ENCODE measurements at regions not wholly inside any gene's neighbourhood (a gene's known extent, or its start where the extent isn't known, plus 50 kb on each side); places are given as distances from the start of the nearest gene placed in this dataset.

DNA sequence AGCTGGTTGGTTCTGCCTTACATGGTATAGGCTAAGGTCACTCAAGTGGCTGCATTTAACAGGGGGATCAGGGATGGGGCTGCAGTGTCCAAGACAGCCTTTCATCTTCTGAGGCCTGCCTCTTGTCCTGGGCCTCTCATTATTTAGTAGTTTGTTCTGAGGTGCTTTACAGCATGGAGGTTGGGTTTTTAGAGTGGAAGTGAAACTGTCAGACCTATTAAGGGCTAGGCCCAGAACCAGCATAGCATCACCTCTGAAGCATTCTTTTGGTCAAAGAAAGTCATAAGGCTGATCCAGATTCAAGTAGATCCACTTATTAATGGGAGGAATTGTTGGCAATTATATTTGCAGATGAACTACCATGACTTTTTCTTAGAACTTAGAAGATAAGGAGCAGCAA is 146.0 kb upstream of the NMUR2 start:
- TF ChIP-seq ISL1 (CRISPR knock-in tag; IDR thresholded peaks at IDR 0.05) = no peak
- TF ChIP-seq BACH2 (CRISPR knock-in tag; IDR thresholded peaks at IDR 0.05; ENCODE audit: borderline replicate concordance) = no peak
- no peak for TF ChIP-seq RARB (CRISPR knock-in tag; IDR thresholded peaks at IDR 0.05)
- TF ChIP-seq, protein P1, sequence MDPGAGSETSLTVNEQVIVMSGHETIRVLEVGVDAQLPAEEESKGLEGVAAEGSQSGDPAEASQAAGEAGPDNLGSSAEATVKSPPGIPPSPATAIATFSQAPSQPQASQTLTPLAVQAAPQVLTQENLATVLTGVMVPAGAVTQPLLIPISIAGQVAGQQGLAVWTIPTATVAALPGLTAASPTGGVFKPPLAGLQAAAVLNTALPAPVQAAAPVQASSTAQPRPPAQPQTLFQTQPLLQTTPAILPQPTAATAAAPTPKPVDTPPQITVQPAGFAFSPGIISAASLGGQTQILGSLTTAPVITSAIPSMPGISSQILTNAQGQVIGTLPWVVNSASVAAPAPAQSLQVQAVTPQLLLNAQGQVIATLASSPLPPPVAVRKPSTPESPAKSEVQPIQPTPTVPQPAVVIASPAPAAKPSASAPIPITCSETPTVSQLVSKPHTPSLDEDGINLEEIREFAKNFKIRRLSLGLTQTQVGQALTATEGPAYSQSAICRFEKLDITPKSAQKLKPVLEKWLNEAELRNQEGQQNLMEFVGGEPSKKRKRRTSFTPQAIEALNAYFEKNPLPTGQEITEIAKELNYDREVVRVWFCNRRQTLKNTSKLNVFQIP (CRISPR knock-in tag; IDR thresholded peaks at IDR 0.05; ENCODE audit: borderline replicate concordance, low read depth) = no peak
- TF ChIP-seq ZNF565 (CRISPR knock-in tag; conservative IDR thresholded peaks at IDR 0.05; ENCODE audit: low read depth) = no peak
- TF ChIP-seq OSR1 (CRISPR knock-in tag; IDR thresholded peaks at IDR 0.05) = no peak
- no peak for TF ChIP-seq CSDC2 (CRISPR knock-in tag; IDR thresholded peaks at IDR 0.05)
- TF ChIP-seq SNAI2 (CRISPR knock-in tag; IDR thresholded peaks at IDR 0.05) = no peak
- no peak for TF ChIP-seq ZNF70 (CRISPR knock-in tag; IDR thresholded peaks at IDR 0.05)
- TF ChIP-seq ZNF8 (CRISPR knock-in tag; IDR thresholded peaks at IDR 0.05) = no peak
- no peak for TF ChIP-seq PPARA (CRISPR knock-in tag; IDR thresholded peaks at IDR 0.05; ENCODE audit: borderline replicate concordance)
- TF ChIP-seq, protein P2, sequence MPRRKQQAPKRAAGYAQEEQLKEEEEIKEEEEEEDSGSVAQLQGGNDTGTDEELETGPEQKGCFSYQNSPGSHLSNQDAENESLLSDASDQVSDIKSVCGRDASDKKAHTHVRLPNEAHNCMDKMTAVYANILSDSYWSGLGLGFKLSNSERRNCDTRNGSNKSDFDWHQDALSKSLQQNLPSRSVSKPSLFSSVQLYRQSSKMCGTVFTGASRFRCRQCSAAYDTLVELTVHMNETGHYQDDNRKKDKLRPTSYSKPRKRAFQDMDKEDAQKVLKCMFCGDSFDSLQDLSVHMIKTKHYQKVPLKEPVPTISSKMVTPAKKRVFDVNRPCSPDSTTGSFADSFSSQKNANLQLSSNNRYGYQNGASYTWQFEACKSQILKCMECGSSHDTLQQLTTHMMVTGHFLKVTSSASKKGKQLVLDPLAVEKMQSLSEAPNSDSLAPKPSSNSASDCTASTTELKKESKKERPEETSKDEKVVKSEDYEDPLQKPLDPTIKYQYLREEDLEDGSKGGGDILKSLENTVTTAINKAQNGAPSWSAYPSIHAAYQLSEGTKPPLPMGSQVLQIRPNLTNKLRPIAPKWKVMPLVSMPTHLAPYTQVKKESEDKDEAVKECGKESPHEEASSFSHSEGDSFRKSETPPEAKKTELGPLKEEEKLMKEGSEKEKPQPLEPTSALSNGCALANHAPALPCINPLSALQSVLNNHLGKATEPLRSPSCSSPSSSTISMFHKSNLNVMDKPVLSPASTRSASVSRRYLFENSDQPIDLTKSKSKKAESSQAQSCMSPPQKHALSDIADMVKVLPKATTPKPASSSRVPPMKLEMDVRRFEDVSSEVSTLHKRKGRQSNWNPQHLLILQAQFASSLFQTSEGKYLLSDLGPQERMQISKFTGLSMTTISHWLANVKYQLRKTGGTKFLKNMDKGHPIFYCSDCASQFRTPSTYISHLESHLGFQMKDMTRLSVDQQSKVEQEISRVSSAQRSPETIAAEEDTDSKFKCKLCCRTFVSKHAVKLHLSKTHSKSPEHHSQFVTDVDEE (CRISPR knock-in tag; IDR thresholded peaks at IDR 0.05) = no peak
- TF ChIP-seq ZC3H10 (CRISPR knock-in tag; IDR thresholded peaks at IDR 0.05) = no peak
- no peak for TF ChIP-seq ARNTL (CRISPR knock-in tag; IDR thresholded peaks at IDR 0.05; ENCODE audit: borderline replicate concordance, low read depth)
- TF ChIP-seq ZFP3 (CRISPR knock-in tag; IDR thresholded peaks at IDR 0.05) = no peak
- ATAC-seq = no peak

DNA sequence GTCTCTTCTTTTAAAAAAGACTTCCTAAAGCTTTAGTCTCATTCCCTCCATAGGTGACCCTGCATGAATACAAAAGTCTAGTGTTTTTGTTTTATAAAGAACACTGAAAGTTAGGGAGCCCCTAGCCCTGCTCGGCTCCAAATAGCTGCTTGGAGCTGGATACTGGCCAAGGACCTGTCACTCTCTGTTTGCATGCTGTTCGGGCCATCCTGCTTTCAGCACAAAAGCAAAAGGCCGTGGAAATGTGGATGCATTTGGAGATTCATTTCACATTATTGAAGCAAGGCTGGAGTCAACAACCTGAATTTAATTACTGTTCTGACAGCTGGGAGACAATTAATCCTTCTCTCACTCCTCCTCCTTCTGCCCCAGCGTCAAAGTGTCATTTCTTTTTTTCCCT is 151.7 kb upstream of the NMUR2 start:
- TF ChIP-seq ZFP30 (CRISPR knock-in tag; IDR thresholded peaks at IDR 0.05) (no peak), ARNTL (CRISPR knock-in tag; IDR thresholded peaks at IDR 0.05; ENCODE audit: borderline replicate concordance, low read depth) (no peak), ZNF70 (CRISPR knock-in tag; IDR thresholded peaks at IDR 0.05) (no peak), BACH2 (CRISPR knock-in tag; IDR thresholded peaks at IDR 0.05; ENCODE audit: borderline replicate concordance) (no peak), ZNF565 (CRISPR knock-in tag; conservative IDR thresholded peaks at IDR 0.05; ENCODE audit: low read depth) (no peak)
- no peak for ATAC-seq

GRCh38 chr5:152560512-152561137 is 155.5 kb upstream of the NMUR2 start:
- peak; percentile 83 for ATAC-seq
- TF ChIP-seq TCF4 (CRISPR knock-in tag; IDR thresholded peaks at IDR 0.05; ENCODE audit: borderline replicate concordance) = no peak
- TF ChIP-seq ZNF8 (CRISPR knock-in tag; IDR thresholded peaks at IDR 0.05) = no peak
- TF ChIP-seq ZNF565 (CRISPR knock-in tag; conservative IDR thresholded peaks at IDR 0.05; ENCODE audit: low read depth) = no peak

GRCh38 chr5:152568016-152568415 is 162.9 kb upstream of the NMUR2 start:
- ATAC-seq = no peak
- TF ChIP-seq ISL1 (CRISPR knock-in tag; IDR thresholded peaks at IDR 0.05) (no peak), CSRNP3 (CRISPR knock-in tag; IDR thresholded peaks at IDR 0.05) (no peak), CSDC2 (CRISPR knock-in tag; IDR thresholded peaks at IDR 0.05) (no peak), TCF4 (CRISPR knock-in tag; IDR thresholded peaks at IDR 0.05; ENCODE audit: borderline replicate concordance) (no peak), ARNTL (CRISPR knock-in tag; IDR thresholded peaks at IDR 0.05; ENCODE audit: borderline replicate concordance, low read depth) (no peak), ZFP3 (CRISPR knock-in tag; IDR thresholded peaks at IDR 0.05) (no peak), BACH2 (CRISPR knock-in tag; IDR thresholded peaks at IDR 0.05; ENCODE audit: borderline replicate concordance) (no peak), TOX (CRISPR knock-in tag; IDR thresholded peaks at IDR 0.05; ENCODE audit: borderline replicate concordance) (no peak), ZNF8 (CRISPR knock-in tag; IDR thresholded peaks at IDR 0.05) (no peak), SNAI2 (CRISPR knock-in tag; IDR thresholded peaks at IDR 0.05) (no peak), RARB (CRISPR knock-in tag; IDR thresholded peaks at IDR 0.05) (no peak), PPARA (CRISPR knock-in tag; IDR thresholded peaks at IDR 0.05; ENCODE audit: borderline replicate concordance) (no peak), ZC3H10 (CRISPR knock-in tag; IDR thresholded peaks at IDR 0.05) (no peak)
- TF ChIP-seq, protein P2 (CRISPR knock-in tag; IDR thresholded peaks at IDR 0.05) = no peak
- TF ChIP-seq, protein P3, sequence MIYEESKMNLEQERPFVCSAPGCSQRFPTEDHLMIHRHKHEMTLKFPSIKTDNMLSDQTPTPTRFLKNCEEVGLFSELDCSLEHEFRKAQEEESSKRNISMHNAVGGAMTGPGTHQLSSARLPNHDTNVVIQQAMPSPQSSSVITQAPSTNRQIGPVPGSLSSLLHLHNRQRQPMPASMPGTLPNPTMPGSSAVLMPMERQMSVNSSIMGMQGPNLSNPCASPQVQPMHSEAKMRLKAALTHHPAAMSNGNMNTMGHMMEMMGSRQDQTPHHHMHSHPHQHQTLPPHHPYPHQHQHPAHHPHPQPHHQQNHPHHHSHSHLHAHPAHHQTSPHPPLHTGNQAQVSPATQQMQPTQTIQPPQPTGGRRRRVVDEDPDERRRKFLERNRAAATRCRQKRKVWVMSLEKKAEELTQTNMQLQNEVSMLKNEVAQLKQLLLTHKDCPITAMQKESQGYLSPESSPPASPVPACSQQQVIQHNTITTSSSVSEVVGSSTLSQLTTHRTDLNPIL (CRISPR knock-in tag; IDR thresholded peaks at IDR 0.05; ENCODE audit: low read depth) = no peak
